ENCODE measurements at regions not wholly inside any gene's neighbourhood (a gene's known extent, or its start where the extent isn't known, plus 50 kb on each side); places are given as distances from the start of the nearest gene placed in this dataset.
A peak's percentile ranks its signal among the peaks of the same experiment; 100 is the strongest.

DNA sequence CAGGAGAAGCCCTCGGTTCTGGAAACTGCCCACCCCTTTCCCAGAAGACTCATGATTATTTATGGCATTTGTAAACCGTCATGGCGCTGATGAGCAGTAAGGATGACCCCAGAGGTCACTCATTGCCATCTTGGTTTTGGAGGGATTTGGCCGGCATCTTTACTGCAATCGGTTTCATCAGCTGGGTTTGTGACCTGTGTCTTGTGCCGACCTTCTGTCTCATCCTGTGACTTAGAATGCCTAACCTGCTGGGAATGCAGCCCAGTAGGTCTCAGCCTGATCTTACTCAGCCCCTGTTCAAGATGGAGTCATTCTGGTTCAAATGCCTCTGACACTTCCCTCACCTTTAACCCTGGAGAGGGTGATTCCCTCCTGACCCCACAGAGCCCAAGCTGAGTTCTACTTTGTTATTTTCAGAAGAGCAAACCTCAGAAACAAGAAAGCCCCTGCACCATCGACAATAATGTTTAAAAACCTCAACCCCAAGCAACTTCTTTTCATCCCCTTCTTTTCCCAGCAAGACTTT is 105.5 kb upstream of the SFSWAP start (continued):
- TF ChIP-seq STAT5B (CRISPR knock-in tag; IDR thresholded peaks at IDR 0.05) (0 out of 2 replicates have a peak, but pooled peaks have one; percentile 49), HNRNPLL (IDR thresholded peaks at IDR 0.05; ENCODE audit: low read depth, low read length, poor library complexity, severe bottlenecking) (no peak), FOXK1 (CRISPR knock-in tag; IDR thresholded peaks at IDR 0.05; ENCODE audit: borderline replicate concordance) (no peak), TFE3 (CRISPR knock-in tag; IDR thresholded peaks at IDR 0.05) (no peak), FOSL1 (tag; conservative IDR thresholded peaks at IDR 0.05) (peak; percentile 55), ZNF3 (CRISPR knock-in tag; IDR thresholded peaks at IDR 0.05) (peak; percentile 67; the same call in 1 of the 2 replicates), ZNF561 (CRISPR knock-in tag; conservative IDR thresholded peaks at IDR 0.05) (peak; percentile 85), RNF2 (IDR thresholded peaks at IDR 0.05) (no peak), PTBP1 (IDR thresholded peaks at IDR 0.05; ENCODE audit: low read depth, low read length) (no peak), FOXO4 (CRISPR knock-in tag; IDR thresholded peaks at IDR 0.05) (peak; percentile 85; the same call in 1 of the 2 replicates), ZNF311 (CRISPR knock-in tag; IDR thresholded peaks at IDR 0.05) (peak; percentile 86), IFI16 (CRISPR knock-in tag; IDR thresholded peaks at IDR 0.05) (peak; percentile 75; the same call in 1 of the 2 replicates), TEAD1 (CRISPR knock-in tag; IDR thresholded peaks at IDR 0.05) (peak in 1 of 2 experiments; percentile 95; a peak in 2 of 4 replicates), ZBTB17 (CRISPR knock-in tag; IDR thresholded peaks at IDR 0.05) (peak; percentile 79; the same call in 1 of the 2 replicates), ZNF444 (CRISPR knock-in tag; IDR thresholded peaks at IDR 0.05) (peak; percentile 82; the same call in 1 of the 2 replicates), MLLT1 (IDR thresholded peaks at IDR 0.05) (no peak), KLF13 (tag; IDR thresholded peaks at IDR 0.05; ENCODE audit: borderline replicate concordance, low read depth) (peak; percentile 60; the same call in 1 of the 2 replicates), ZNF766 (CRISPR knock-in tag; conservative IDR thresholded peaks at IDR 0.05) (peak; percentile 98)
- TF ChIP-seq, protein P1, sequence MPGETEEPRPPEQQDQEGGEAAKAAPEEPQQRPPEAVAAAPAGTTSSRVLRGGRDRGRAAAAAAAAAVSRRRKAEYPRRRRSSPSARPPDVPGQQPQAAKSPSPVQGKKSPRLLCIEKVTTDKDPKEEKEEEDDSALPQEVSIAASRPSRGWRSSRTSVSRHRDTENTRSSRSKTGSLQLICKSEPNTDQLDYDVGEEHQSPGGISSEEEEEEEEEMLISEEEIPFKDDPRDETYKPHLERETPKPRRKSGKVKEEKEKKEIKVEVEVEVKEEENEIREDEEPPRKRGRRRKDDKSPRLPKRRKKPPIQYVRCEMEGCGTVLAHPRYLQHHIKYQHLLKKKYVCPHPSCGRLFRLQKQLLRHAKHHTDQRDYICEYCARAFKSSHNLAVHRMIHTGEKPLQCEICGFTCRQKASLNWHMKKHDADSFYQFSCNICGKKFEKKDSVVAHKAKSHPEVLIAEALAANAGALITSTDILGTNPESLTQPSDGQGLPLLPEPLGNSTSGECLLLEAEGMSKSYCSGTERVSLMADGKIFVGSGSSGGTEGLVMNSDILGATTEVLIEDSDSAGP (CRISPR knock-in tag; IDR thresholded peaks at IDR 0.05): no peak
- TF ChIP-seq, protein P2, sequence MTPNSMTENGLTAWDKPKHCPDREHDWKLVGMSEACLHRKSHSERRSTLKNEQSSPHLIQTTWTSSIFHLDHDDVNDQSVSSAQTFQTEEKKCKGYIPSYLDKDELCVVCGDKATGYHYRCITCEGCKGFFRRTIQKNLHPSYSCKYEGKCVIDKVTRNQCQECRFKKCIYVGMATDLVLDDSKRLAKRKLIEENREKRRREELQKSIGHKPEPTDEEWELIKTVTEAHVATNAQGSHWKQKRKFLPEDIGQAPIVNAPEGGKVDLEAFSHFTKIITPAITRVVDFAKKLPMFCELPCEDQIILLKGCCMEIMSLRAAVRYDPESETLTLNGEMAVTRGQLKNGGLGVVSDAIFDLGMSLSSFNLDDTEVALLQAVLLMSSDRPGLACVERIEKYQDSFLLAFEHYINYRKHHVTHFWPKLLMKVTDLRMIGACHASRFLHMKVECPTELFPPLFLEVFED (CRISPR knock-in tag; conservative IDR thresholded peaks at IDR 0.05): peak; percentile 95
